SU-DHL-6 (cell line): ENCODE measurements at regions not wholly inside any gene's neighbourhood (a gene's known extent, or its start where the extent isn't known, plus 50 kb on each side); places are given as distances from the start of the nearest gene placed in this dataset.
A peak's percentile ranks its signal among the peaks of the same experiment; 100 is the strongest.

Experiments
- H2AFZ ChIP-seq: fragments of 200-600 bp; sonication (generic); 2 replicates; pipeline ENCODE4 v1.6.1; 2014; ENCODE audit warnings: low read depth, mild to moderate bottlenecking, moderate library complexity, mixed read lengths, antibody characterized with exemption, low read length; ENCODE audit not compliant: severe bottlenecking
- H3F3A ChIP-seq: fragments of 200-600 bp; shearing (Covaris generic); 2 replicates; pipeline ENCODE4 v1.6.0; 2016; ENCODE audit warnings: antibody characterized with exemption, mild to moderate bottlenecking; ENCODE audit not compliant: insufficient read depth
- H3K27ac ChIP-seq: fragments of 200-600 bp; sonication (generic); 2 replicates; pipeline ENCODE4 v1.5.1; 2016; ENCODE audit warnings: low read depth, mild to moderate bottlenecking, low read length, moderate library complexity, mixed read lengths
- H3K27me3 ChIP-seq: fragments of 200-600 bp; sonication (generic), shearing (Covaris generic); 2 replicates; pipeline ENCODE4 v1.6.0; 2014; ENCODE audit warnings: mild to moderate bottlenecking, low read length
- H3K36me3 ChIP-seq: fragments of 200-600 bp; sonication (generic); 2 replicates; pipeline ENCODE4 v1.6.1; 2014; ENCODE audit warnings: mild to moderate bottlenecking, low read length, mixed read lengths
- H3K4me2 ChIP-seq: fragments of 300-600, 200-600 bp; shearing (Covaris generic), sonication (generic); 2 replicates; pipeline ENCODE4 v1.6.0; 2014; ENCODE audit warnings: low read length, low read depth, mild to moderate bottlenecking; ENCODE audit not compliant: poor library complexity, severe bottlenecking
- H3K4me3 ChIP-seq: fragments of 200-600 bp; sonication (generic); 2 replicates; pipeline ENCODE4 v1.5.1; 2014; ENCODE audit warnings: antibody characterized with exemption, low read length, mild to moderate bottlenecking, mixed read lengths; ENCODE audit not compliant: insufficient read depth, poor library complexity, severe bottlenecking
- H3K79me2 ChIP-seq: fragments of 200-600 bp; sonication (generic); 2 replicates; pipeline ENCODE4 v1.6.1; 2014; ENCODE audit warnings: mild to moderate bottlenecking, low read length, moderate library complexity; ENCODE audit not compliant: insufficient read depth
- H3K9ac ChIP-seq: fragments of 200-600 bp; sonication (generic); 2 replicates; pipeline ENCODE4 v1.7.0; 2014; ENCODE audit warnings: mild to moderate bottlenecking, low read length
- H3K9me2 ChIP-seq: fragments of 200-600 bp; sonication (generic); replicated peaks from 2 replicates; pipeline ENCODE4 v1.6.1; 2014; ENCODE audit warnings: low read length; ENCODE audit not compliant: insufficient read depth
- H3K9me3 ChIP-seq: fragments of 200-600 bp; sonication (generic); 2 replicates; pipeline ENCODE4 v1.6.1; 2014; ENCODE audit warnings: low read length, mixed read lengths; ENCODE audit not compliant: insufficient read depth
- H4K20me1 ChIP-seq: fragments of 200-600 bp; sonication (generic); 2 replicates; pipeline ENCODE4 v1.6.1; 2014; ENCODE audit warnings: low read depth, mild to moderate bottlenecking, antibody characterized with exemption, low read length, moderate library complexity, mixed read lengths
- CTCF ChIP-seq: fragments of 200-600 bp; sonication (generic); IDR thresholded peaks from one replicate; pipeline ENCODE4 v1.5.1; 2017; ENCODE audit warnings: antibody characterized with exemption, mild to moderate bottlenecking, low read length, moderate library complexity; ENCODE audit not compliant: insufficient read depth, poor library complexity, severe bottlenecking
- EZH2phosphoT487 ChIP-seq: fragments of 200-600 bp; sonication (generic), shearing (Covaris generic); conservative IDR thresholded peaks from 2 replicates; pipeline ENCODE4 v1.6.1; 2018; ENCODE audit warnings: mild to moderate bottlenecking, antibody characterized with exemption, low read length, moderate library complexity, mixed read lengths

DNA sequence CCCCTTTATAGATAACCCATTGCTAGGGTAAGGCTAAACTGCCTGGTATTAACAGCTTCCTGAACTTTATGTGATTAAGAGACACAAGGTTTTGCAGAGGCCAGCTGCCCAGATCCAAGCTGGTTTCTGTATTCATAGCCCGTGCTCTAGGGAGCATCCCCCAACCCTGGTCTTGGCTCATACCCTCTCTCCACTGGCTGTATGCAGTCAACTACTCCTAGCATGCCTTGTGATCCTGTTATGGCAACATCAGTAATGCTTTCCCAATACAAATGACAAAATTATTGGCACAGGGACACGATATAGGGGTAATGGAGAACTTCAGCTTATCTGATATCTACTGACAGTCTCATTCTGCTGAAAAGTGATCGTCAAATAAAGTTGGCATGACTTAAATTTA lies 202.8 kb upstream of the MKLN1 start:
- no peaks in the 10 kb centered on the region for H3K36me3 ChIP-seq
- H3K4me3 ChIP-seq, result no peak overlapping the region
- no peaks in the 10 kb centered on the region for H4K20me1 ChIP-seq
- peak overlapping the region; percentile 83 for H3K27ac ChIP-seq
- H3K9me2 ChIP-seq, result no peaks in the 10 kb centered on the region
- no peaks in the 10 kb centered on the region for H3K79me2 ChIP-seq
- TF ChIP-seq EZH2phosphoT487 (no peak), CTCF (no peak)
- H2AFZ ChIP-seq, result no peak overlapping the region
- no peak overlapping the region for H3K4me2 ChIP-seq
- H3K9ac ChIP-seq, result no peak overlapping the region
- no peaks in the 10 kb centered on the region for H3K27me3 ChIP-seq
- H3F3A ChIP-seq, result peaks cover 31% of the 10 kb centered on the region; the same call in 1 of the 2 replicates
- no peaks in the 10 kb centered on the region for H3K9me3 ChIP-seq

DNA sequence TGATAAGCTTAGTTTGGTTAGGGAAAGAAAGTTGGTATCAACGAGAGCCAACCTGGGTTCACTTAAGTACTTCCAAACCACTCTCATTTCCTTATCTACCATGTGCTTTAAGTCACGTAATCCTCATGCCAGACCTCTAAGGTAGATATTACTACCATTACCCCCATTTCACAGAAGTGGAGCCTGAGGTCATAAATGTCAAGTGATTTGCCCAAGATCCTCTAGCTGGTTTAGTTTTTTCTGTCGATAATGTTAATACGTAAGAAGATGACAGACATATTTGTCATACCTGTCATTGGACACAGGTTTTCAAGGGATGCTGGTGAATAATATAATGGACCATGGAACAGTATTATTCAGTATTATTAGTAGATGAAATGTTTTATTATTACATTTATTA lies 197.4 kb upstream of the MKLN1 start:
- H3K27ac ChIP-seq, result no peak overlapping the region
- no peaks in the 10 kb centered on the region for H3K27me3 ChIP-seq
- H2AFZ ChIP-seq, result no peak overlapping the region
- H3K9me2 ChIP-seq, result no peaks in the 10 kb centered on the region
- H3K79me2 ChIP-seq, result no peaks in the 10 kb centered on the region
- no peak overlapping the region for H3K4me2 ChIP-seq
- H4K20me1 ChIP-seq, result no peaks in the 10 kb centered on the region
- no peak for TF ChIP-seq EZH2phosphoT487
- TF ChIP-seq CTCF, result no peak
- H3F3A ChIP-seq, result no peaks in the 10 kb centered on the region
- H3K4me3 ChIP-seq, result no peak overlapping the region
- no peak overlapping the region for H3K9ac ChIP-seq
- no peaks in the 10 kb centered on the region for H3K36me3 ChIP-seq
- no peaks in the 10 kb centered on the region for H3K9me3 ChIP-seq

DNA sequence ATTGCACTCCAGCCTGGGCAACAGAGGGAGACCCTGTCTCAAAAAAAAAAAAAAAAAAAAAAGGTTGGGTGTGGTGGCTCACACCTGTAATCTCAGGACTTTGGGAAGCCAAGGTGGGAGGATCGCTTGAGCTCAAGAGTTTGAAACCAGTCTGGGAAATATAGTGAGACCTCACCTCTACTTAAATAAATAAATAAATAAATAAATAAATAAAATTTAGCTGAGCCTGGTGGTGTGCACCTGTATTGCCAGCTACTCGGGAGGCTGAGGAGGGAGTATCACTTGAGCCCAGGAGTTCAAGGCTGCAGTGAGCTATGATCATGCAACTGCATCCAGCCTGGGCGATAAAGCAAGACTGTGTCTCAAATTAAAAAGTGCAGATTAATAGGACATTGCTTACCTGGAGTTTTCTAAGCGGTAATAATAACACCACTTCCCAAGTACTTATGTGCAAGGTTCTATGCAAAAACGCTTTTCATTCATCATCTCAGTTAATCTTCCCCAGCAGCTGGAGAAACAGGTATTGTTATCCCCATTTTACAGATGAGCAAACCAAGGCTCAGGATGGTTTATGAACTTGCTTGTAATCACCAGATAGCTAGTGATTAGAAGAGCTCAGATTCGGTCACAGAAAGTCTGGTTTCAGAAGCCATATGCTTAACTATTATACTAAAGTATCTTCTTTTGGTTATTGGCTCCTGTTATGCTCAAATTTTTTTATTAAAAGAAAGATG lies 196.5 kb upstream of the MKLN1 start:
- Histone ChIP-seq H3K9me2 (no peaks in the 10 kb centered on the region), H3K36me3 (no peaks in the 10 kb centered on the region), H3F3A (no peaks in the 10 kb centered on the region), H3K79me2 (no peaks in the 10 kb centered on the region), H2AFZ (no peak overlapping the region), H3K27ac (no peak overlapping the region), H3K4me2 (no peak overlapping the region), H3K4me3 (no peak overlapping the region), H3K9me3 (no peaks in the 10 kb centered on the region), H3K27me3 (no peaks in the 10 kb centered on the region), H4K20me1 (no peaks in the 10 kb centered on the region), H3K9ac (no peak overlapping the region)
- TF ChIP-seq EZH2phosphoT487 (no peak), CTCF (no peak)
